Activated CD8-positive, alpha-beta T cell treated with anti-CD3 and anti-CD28 coated beads for 36 hours (primary cell): ENCODE measurements at regions not wholly inside any gene's neighbourhood (a gene's known extent, or its start where the extent isn't known, plus 50 kb on each side); places are given as distances from the start of the nearest gene placed in this dataset.

Source experiments
- ATAC-seq: fragments of 200-7000 bp; cut with Tn5 transposase; one replicate; pipeline ENCODE4 v1.10.0; 2021; ENCODE audit warnings: mild to moderate bottlenecking, moderate library complexity
- CTCF ChIA-PET: fragments of 350-600 bp; sonication (Branson Sonifier 250); formaldehyde crosslinking; loops from one replicate; lab custom pipeline; 2021; ENCODE audit warnings: antibody characterized with exemption; lab: Charles Lee
- POLR2A ChIA-PET: fragments of 350-600 bp; sonication (Branson Sonifier 250); formaldehyde crosslinking; loops from one replicate; lab custom pipeline; 2021; ENCODE audit warnings: antibody characterized with exemption; lab: Charles Lee
- DNase-seq: peaks from one replicate; pipeline ENCODE4 v3.0.0-alpha.2; 2020
- H3K27ac Mint-ChIP-seq: one replicate; pipeline ENCODE4 v1.8.0; 2021; ENCODE audit warnings: mild to moderate bottlenecking, mixed read lengths
- H3K27me3 Mint-ChIP-seq: one replicate; pipeline ENCODE4 v1.8.0; 2021; ENCODE audit warnings: mixed read lengths
- H3K36me3 Mint-ChIP-seq: one replicate; pipeline ENCODE4 v1.8.0; 2021; ENCODE audit warnings: low read depth, mixed read lengths
- H3K4me1 Mint-ChIP-seq: one replicate; pipeline ENCODE4 v1.8.0; 2021; ENCODE audit warnings: low read depth, mixed read lengths
- H3K4me3 Mint-ChIP-seq: one replicate; pipeline ENCODE4 v1.8.0; 2021; ENCODE audit warnings: mild to moderate bottlenecking, moderate library complexity, mixed read lengths
- H3K9me3 Mint-ChIP-seq: one replicate; pipeline ENCODE4 v1.8.0; 2021; ENCODE audit warnings: mixed read lengths
- CTCF ChIP-seq: fragments of 200-600 bp; IDR thresholded peaks from one replicate; pipeline ENCODE4 v1.8.0; 2022; ENCODE audit warnings: antibody characterized with exemption, mild to moderate bottlenecking
- intact Hi-C: fragments of 100-400 bp; cut with micrococcal nuclease; formaldehyde crosslinking; loops from one replicate; pipeline ENCODE4 v1.10.0; 2022

- intact Hi-C loops: no loop called here
- H3K4me1 Mint-ChIP-seq: no peaks in the 10 kb centered on the region
Observed at GRCh38 chr6:98579941-98580340, 254.4 kb upstream of the POU3F2 start.

GRCh38 chr6:98581705-98582104 lies 252.7 kb upstream of the POU3F2 start:
- intact Hi-C loops: no loop called here
- no peak overlapping the region for H3K4me3 Mint-ChIP-seq
- CTCF ChIA-PET: no interaction called here

More at GRCh38 chr6:98579941-98580340, 254.4 kb upstream of the POU3F2 start:
- no peaks in the 10 kb centered on the region for H3K9me3 Mint-ChIP-seq
- ChIA-PET CTCF (no interaction called here), POLR2A (no interaction called here)
- peaks cover 4% of the 10 kb centered on the region for H3K27me3 Mint-ChIP-seq
- DNase-seq: no peak
- no peaks in the 10 kb centered on the region for H3K36me3 Mint-ChIP-seq
- TF ChIP-seq CTCF: no peak
- ATAC-seq: no peak
- H3K4me3 Mint-ChIP-seq: no peak overlapping the region
- H3K27ac Mint-ChIP-seq: no peak overlapping the region

GRCh38 chr6:98583506-98583905 lies 250.9 kb upstream of the POU3F2 start:
- intact Hi-C loops: no loop called here
- Mint-ChIP-seq H3K9me3 (no peaks in the 10 kb centered on the region), H3K27ac (no peak overlapping the region), H3K4me1 (no peaks in the 10 kb centered on the region), H3K27me3 (peaks cover 6% of the 10 kb centered on the region), H3K4me3 (no peak overlapping the region), H3K36me3 (no peaks in the 10 kb centered on the region)
- CTCF ChIA-PET: no interaction called here
- no peak for TF ChIP-seq CTCF
- DNase-seq: no peak
- POLR2A ChIA-PET: no interaction called here
- ATAC-seq: no peak

More at GRCh38 chr6:98581705-98582104, 252.7 kb upstream of the POU3F2 start:
- TF ChIP-seq CTCF: no peak
- DNase-seq (no peak), ATAC-seq (no peak)
- peaks cover 3% of the 10 kb centered on the region for H3K27me3 Mint-ChIP-seq
- H3K27ac Mint-ChIP-seq: no peak overlapping the region
- no peaks in the 10 kb centered on the region for H3K4me1 Mint-ChIP-seq
- no peaks in the 10 kb centered on the region for H3K36me3 Mint-ChIP-seq
- POLR2A ChIA-PET: no interaction called here
- H3K9me3 Mint-ChIP-seq: no peaks in the 10 kb centered on the region

GRCh38 chr6:98586163-98586562 lies 248.2 kb upstream of the POU3F2 start:
- Mint-ChIP-seq H3K36me3 (no peaks in the 10 kb centered on the region), H3K4me3 (no peak overlapping the region), H3K9me3 (no peaks in the 10 kb centered on the region), H3K4me1 (no peaks in the 10 kb centered on the region), H3K27me3 (peaks cover 4% of the 10 kb centered on the region), H3K27ac (no peak overlapping the region)
- ChIA-PET POLR2A (no interaction called here), CTCF (no interaction called here)
- ATAC-seq: no peak
- TF ChIP-seq CTCF: no peak
- no peak for DNase-seq
- intact Hi-C loops: no loop called here

- Mint-ChIP-seq H3K27me3 (peaks cover 3% of the 10 kb centered on the region), H3K36me3 (no peaks in the 10 kb centered on the region)
- POLR2A ChIA-PET: no interaction called here
Observed at GRCh38 chr6:98587555-98587954, 246.8 kb upstream of the POU3F2 start.

More at GRCh38 chr6:98587555-98587954, 246.8 kb upstream of the POU3F2 start:
- ATAC-seq (no peak), DNase-seq (no peak)
- Mint-ChIP-seq H3K4me1 (no peaks in the 10 kb centered on the region), H3K9me3 (no peaks in the 10 kb centered on the region), H3K27ac (no peak overlapping the region), H3K4me3 (no peak overlapping the region)
- intact Hi-C loops: no loop called here
- CTCF ChIA-PET: no interaction called here
- no peak for TF ChIP-seq CTCF
